HG02798 (cell line): ENCODE measurements at regions not wholly inside any gene's neighbourhood (a gene's known extent, or its start where the extent isn't known, plus 50 kb on each side); places are given as distances from the start of the nearest gene placed in this dataset.
"Not testable (repeated sequence)": the region's sequence is repeated elsewhere in the genome, so short reads cannot be mapped to it uniquely, and the experiment has no call there.

ENCODE experiments used
- ATAC-seq: cut with Tn5 transposase; IDR thresholded peaks from one replicate; pipeline ENCODE4 v1.9.1; 2021; ENCODE audit warnings: mild to moderate bottlenecking; ENCODE audit not compliant: unreplicated experiment, poor library complexity

DNA sequence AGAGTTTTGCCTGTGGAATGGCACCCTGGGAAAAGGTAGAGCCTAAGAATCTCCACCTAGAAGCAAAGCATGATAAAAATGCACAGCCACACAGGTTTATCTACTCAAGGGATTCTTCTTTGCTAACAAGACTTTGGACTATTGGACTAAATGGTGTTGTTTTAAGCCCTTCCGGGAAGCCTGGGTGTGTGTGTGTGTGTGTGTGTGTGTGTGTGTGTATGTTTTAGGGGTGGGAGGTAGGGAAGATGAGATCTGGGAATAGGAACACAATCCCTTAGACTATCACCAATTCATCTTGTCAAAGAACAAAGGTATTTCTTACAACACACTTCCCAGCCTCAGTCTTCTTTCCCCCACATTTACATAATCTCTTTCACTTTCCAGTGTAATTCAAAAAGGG, 327.5 kb upstream of the FGF16 start:
- no peak for ATAC-seq

DNA sequence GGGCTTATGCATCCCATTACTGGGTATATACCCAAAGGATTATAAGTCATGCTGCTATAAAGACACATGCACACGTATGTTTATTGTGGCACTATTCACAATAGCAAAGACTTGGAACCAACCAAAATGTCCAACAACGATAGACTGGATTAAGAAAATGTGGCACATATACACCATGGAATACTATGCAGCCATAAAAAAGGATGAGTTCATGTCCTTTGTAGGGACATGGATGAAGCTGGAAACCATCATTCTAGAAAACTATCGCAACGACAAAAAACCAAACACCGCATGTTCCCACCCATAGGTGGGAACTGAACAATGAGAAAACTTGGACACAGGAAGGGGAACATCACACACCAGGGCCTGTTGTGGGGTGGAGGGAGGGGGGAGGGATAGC, 323.3 kb upstream of the FGF16 start:
- not testable (repeated sequence) for ATAC-seq

DNA sequence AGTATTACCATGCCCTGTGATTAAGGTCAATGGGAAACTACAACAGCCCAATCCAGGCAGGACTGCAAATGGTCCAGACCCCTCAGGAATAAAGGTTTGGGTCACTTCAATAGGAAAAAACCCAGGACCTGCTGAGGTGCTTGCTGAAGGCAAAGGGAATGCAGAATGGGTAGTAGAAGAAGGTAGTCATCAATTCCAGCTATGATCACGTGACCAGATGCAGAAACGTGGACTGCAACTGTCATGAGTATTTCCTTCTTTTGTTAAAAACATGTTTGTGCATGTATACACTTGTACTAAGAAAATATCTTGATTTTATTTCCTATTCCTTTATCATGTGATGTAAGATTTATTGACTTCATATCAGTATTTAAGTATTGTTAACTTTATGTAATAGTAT, 319.6 kb upstream of the FGF16 start:
- not testable (repeated sequence) for ATAC-seq

DNA sequence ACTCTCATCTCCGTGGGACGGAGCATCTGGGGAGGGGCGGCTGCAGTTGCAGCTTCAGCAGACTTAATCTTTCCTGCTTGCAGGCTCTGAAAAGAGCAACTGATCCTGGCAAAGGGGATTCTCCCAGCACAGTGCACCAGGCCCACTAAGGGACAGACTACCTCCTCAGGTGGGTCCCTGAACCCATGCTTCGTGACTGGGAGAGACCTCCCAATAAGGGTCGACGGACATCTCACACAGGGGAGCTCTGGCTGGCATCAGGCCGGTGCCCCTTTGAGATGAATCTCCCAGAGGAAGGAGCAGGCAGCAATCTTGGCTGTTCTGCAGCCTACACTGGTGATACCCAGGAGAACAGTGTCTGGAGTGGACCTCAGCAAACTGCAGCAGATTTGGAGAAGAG, 303.3 kb upstream of the FGF16 start:
- ATAC-seq: no peak

GRCh38 chrX:77160301-77160700, 286.9 kb upstream of the FGF16 start:
- ATAC-seq: no peak

DNA sequence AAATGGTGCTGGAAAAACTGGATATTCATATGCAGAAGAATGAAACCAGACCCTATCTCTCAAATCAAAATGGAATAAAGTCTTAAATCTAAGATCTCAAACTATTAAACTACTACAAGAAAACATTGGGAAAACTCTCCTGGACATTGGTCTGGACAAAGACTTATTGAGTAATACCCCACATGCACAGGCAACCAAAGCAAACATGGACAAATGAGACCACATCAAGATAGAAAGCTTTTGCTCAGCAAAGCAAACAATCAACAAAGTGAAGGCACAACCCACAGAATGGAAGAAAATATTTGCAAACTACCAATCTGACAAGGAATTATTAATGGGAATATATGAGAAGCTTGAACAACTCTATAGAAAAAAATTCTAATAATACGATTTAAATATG, 284.4 kb upstream of the FGF16 start:
- no peak for ATAC-seq

- ATAC-seq: no peak
These were observed 279.2 kb upstream of the FGF16 start for GRCh38 chrX:77167993-77168392.

GRCh38 chrX:77174680-77175519, 272.3 kb upstream of the FGF16 start:
- no peak for ATAC-seq

DNA sequence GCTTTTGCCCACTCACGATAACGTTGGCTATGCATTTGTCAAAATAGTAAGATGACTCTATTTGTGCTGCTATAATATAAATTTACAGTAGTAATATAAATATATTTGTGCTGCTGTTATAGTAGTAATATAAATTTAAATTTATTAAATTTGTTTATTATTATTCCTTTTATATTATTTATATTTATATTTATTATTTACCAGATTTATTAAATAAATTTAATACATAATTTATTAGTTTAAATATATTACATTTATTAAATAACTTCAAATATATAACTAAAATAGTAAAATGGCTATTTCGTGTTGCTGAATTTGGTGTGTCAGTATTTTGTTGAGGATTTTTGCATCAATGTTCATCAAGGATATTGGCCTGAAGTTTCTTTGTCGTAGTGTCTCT, 246.5 kb upstream of the FGF16 start:
- no peak for ATAC-seq

DNA sequence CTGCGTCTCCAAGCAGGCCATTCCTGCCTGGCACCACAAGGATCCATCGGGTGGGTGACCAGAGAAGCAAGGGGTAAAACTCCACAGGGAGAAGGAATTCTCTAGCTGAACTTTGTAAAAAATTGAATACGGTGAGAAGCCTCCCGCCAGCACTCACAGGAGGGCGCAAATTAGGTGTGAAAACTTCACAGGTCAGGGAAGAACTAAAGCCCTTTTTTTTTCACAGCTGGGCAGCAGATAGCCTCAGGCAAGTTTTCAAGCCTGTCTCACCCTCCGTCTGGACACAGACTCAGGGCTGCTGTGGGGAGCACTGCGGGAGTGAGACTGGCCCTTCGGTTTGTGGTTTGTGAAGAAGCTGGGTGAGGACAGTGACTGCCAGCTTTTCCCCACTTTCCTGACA, 224.1 kb upstream of the FGF16 start:
- no peak for ATAC-seq

GRCh38 chrX:77264490-77264889, 182.7 kb upstream of the FGF16 start:
- ATAC-seq: no peak

- ATAC-seq: no peak
These were observed 171.8 kb upstream of the FGF16 start for GRCh38 chrX:77275392-77275791.

DNA sequence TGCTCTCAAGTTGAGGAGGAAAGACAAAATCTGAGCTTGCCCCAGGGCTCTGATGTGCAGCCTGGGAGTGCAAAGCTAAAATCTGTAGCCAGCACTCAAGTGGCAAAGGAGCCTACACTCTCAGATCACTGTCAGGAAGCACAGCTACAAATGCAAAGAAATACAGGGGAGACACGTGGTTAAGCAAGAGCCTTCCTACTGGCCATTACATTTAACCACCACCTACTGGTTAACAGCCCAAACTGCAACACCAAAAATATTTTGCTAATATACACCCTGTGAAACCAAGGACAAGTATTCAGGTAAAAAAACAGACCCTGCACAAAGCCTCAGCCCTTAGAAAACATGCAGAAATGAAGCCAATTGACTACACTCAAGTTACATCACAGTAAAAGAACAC, 170.4 kb upstream of the FGF16 start:
- ATAC-seq: no peak

- ATAC-seq: no peak
These were observed 169.3 kb upstream of the FGF16 start for GRCh38 chrX:77277911-77278310.

GRCh38 chrX:77279373-77279772, 167.8 kb upstream of the FGF16 start:
- ATAC-seq: not testable (repeated sequence)

- no peak for ATAC-seq
These were observed 153.7 kb upstream of the FGF16 start for GRCh38 chrX:77293331-77293995.

DNA sequence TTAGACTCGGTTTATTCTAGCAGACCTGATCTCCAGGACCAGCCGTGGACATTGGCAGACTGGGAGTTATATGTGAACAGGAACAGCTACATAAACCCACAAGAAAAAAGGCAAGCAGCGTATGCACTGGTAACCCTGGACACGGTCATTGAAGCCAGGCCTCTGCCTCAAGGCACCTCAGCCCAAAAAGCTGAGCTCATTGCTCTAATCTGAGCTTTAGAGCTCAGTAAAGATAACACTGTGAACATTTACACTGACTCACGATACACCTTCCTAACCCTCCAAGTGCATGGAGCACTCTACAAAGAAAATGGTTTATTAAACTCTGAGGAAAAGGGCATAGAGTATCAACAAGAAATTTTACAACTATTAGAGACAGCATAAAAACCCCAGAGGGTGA, 148.9 kb upstream of the FGF16 start:
- ATAC-seq: no peak

DNA sequence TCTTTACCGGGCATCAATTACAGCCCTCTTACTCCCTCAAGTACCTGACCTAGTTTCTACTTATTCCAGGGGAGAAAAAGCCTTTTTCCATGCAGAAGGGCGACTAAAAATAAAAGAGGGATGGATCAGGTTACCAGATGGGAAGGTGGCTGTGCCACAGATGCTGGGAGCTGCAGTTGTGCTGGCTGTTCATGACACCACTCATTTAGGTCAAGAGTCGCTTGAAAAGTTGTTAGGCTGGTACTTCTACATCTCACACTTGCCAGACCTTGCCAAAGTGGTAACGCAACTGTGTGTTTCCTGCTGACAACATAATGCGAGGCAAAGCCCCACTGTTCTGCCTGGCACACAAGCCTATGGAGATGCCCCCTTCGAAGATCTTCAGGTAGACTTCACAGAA, 148.4 kb upstream of the FGF16 start:
- no peak for ATAC-seq

- ATAC-seq: no peak
These were observed 147.6 kb upstream of the FGF16 start for GRCh38 chrX:77299549-77299948.

DNA sequence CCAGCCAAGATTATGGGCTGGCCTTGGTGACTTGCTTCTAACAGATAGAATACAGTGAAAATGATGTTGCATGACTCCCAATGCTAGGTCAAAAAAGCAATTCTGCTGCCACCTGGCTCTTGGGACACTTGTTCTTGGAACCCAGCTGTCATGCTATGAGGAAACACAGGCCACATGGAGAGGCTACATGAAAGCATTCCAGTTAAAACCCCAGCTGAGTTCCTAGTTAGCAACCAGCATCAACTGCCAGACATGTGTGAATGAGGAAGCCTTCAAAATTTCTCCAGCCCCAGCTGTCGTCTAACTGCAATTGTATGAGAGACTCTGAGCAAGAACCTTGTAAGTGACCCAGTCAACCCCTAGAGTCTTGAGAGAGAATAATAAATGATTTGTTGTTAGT, 105.2 kb upstream of the FGF16 start:
- ATAC-seq: no peak

- no peak for ATAC-seq
These were observed 100.3 kb upstream of the FGF16 start for GRCh38 chrX:77346859-77347258.

- ATAC-seq: no peak
These were observed 99.6 kb upstream of the FGF16 start for GRCh38 chrX:77347572-77347971.
